ENCODE measurements at regions not wholly inside any gene's neighbourhood (a gene's known extent, or its start where the extent isn't known, plus 50 kb on each side); places are given as distances from the start of the nearest gene placed in this dataset.

DNA sequence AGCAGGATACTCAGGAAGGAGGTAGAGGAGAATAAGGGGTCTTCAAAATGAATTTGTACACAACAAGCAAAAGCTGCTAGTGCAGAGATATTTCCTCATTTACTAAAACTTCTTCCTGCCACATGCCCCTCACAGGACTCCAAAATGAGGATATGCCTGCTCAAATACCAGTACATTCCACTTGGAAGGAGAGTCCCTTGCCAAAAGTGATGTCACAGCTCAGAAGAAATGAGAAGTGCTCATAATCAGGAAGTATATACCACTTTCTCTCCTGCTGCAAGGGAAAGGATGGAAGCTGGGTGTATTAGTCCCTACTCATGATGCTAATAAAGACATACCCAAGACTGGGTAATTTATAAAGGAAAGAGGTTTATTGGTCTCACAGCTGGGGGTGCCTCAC, 87.7 kb upstream of the FSHR start:
- DNase-seq = no peak

DNA sequence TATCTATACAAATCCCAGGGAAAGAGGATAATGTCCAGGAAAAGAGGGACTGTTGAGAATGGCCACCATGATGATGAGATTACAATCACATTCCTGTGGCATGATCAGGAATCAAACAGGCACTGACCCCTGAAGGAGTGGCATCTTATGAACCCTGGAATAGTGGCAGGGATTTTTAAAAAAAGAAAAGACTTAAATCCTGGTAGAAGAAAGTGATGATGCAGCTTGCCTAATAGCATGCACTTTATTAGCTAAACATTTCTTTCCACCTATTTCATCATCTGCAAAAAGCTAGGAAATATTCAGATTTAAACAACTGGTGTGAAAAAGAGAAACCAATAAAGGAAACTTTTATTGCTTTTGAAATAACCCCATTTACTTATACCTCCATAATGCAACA, 87.2 kb upstream of the FSHR start:
- DNase-seq = no peak

DNA sequence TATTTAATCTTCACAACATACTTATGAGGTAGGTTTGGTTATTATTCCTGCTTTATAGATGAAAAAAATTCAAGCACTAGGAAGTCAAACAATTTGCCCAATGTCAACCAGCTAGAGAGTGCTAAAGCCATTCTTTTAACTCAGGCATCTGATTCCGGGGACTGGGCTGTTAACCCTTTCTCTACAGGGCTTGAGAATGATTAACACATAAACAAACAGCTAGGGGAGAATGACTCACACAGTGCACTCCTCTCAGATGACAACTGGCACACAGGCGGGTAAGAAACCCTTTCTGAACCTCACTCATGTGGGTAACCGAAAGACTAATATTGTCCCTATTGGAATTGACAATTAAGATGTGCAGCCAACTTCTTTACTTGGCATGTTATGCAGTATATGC, 86.3 kb upstream of the FSHR start:
- no peak for DNase-seq

DNA sequence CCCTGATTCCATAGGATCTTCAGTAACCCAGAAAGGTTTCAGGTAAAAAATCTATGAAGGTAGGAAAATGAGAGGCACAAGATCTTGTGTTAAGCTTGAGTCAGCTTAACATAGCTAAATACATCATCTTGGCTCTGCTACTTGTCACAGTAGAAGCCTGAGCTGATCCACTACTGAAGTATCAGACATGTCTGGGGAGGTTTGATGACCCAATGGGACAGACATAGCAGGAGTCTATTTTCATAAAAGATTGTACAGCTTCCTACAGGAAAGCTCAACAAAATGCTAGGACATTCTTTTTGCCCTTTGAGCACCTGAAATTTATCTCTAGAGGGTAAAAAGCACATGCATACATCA, 84.3 kb upstream of the FSHR start:
- no peak for DNase-seq

DNA sequence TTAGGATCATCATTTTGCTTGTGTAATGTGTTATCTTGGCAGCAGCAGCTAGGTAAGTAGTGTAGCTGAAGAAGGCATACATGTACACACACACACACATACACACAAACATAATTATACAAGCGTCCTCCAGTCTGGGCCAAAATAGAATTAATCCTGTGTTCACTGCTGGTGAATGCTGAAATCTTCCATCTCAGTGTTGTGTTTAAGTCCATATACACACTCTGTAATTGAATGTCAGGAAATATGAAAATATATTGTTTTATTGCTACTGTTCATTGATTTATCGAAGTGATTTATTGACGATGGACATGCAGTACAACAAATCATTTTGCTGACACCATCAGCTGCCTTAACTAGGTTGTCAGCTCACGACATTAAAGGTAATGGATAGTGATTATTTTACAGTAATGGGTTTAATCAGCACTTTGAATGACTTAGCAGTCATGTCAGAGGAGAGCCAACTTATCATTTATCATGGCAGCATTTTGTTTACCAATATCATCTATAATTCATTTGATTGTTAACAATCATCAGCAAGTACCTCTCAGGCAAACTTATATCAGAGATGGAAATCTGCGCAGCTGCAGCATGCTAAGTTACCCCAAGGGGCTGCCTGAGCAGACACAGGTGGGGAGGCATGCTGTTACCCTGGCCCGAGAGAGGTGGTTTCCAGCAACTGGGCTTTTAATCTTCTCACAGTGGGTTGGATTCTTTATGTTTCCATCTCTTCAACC, 83.7 kb upstream of the FSHR start:
- DNase-seq = no peak

DNA sequence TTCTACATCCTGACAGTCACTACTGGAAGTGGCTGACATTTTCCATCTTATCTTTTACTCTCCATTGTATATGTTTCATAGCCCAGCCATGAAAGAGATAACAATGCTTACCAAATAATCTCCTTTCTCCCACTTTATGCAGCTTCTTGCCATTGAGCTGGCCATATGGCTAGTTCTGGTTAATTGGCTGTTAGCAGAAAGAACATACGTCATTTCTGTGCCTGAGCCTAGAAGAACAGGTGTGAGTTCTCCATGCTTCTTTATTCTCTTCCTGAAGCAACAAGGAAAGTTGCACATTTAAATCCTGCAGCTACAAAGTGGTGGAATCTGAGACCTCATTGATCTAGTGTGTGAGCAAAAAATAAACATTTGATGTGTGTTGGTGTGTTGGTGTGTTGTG, 82.0 kb upstream of the FSHR start:
- DNase-seq = no peak

DNA sequence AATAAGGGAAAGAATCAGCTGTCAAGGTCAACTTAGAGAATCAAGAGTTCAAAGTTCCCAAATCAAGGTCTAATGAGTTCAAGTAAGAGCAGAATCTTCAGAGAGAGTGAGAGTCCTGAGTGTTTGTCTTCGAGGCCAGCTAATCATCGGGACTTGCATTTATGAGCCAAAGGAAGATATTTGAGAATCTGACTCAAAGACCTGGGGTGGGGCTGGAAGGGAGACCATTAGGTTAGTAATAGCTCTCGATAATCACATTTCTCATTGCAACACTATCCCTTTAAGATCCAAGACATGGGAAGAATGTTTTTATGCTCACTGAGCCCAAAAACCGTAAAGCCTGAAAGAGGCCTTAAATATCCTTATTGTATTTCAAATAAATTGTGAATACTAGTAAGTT, 72.0 kb upstream of the FSHR start:
- no peak for DNase-seq

DNA sequence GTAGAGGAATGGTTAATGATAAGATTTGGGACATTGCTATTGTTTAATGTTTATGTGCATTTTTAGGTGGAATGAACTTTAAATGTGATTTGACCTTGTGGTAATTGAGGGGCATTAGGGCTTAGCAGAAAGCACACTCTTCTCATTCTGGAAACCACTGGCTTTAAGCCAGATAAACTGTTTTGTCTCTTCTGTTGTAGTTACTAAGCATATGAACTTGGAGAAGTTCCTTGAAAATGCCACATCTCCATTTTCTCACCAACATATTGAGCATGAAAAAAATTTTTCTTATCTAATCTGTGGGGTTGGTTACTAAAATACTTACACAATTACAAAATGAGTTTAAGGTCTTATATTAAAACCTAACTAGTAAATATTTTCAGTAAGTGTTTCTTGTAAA, 70.8 kb upstream of the FSHR start:
- peak; percentile 1 for DNase-seq

DNA sequence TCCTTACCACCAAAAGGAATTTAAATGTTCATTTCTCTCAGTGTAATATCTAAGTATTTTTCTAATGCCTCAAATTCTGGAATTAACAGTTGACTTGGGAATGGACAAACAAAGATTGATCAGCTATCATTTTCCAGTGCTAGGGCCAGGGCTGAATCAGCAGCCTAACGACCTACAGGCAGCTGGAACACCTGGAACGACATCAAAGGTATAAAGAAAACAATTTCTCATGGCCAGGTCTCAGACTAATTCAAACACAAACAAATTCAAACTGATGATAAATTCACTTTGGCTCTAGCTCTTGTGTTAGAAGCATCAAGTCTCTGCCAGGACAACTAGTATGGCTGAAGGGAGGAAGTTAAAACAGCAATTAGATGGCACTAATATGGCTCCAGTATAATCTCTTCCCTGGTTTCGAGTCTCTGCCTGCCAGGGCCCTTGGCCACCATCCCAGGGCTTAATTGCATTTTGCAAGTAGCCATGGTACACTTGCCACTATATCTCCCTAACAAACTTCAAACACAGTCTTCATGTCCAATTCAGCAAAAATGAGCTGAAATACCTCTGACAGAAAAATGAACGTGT, 70.2 kb upstream of the FSHR start:
- peak; percentile 43 for DNase-seq

DNA sequence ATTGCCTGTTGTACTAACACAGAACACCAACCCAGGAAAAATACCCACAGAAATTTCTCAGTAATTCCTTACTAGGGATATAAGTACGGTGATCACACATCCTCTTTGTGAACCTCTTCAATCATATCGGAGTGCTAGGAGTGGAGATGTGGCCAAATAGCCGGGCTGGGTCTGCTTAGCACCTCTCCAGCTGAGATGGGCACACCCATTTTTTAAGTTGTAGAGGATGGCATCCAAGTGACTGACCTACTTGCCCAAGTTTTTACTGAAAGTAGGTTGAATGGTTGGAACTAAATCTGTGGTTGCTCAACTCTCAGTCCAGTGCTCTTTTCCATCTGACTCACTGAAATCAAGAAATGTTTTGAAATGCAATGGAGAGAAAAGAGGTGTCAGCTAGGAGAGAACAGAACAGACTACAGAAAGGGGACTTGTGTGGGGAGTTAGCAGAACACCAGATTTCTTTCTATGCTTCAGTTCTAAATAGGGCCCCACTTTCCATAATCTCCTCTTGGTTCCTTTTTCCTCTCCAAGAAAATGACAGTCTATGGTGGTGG, 68.7 kb upstream of the FSHR start:
- DNase-seq = no peak

DNA sequence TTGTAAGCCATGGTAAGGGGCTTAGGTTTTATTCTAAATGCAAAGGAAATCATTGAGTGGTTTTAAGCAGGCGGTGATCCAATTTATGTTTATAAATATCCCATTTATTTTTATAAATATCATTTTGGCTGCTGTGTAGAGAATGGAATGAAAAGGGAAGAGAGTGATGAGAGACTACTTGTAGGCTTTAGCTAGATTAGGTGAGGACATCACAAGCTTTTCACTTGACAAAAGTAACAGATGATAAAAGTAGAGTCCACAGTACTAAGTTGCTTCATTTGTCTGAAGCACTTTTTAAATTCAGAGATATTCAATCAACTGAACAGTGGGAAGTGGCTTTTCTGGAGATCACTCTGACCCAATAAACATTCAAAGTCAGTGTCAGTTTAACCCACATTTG, 65.4 kb upstream of the FSHR start:
- no peak for DNase-seq

DNA sequence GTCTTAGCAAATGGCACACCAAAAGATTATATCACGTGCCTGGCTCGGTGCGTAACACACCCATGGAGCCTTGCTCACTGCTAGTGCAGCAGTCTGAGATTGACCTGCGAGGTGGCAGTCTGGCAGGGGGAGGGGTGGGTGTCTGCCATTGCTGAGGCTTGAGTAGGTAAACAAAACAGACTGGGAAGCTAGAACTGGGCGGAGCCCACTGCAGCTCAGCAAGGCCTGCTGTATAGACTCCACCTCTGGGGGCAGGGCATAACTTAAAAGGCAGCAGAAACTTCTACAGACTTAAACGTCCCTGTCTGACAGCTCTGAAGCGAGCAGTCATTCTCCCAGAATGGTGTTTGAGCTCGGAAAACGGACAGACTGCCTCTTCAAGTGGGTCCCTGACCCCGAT, 55.9 kb upstream of the FSHR start:
- no peak for DNase-seq

DNA sequence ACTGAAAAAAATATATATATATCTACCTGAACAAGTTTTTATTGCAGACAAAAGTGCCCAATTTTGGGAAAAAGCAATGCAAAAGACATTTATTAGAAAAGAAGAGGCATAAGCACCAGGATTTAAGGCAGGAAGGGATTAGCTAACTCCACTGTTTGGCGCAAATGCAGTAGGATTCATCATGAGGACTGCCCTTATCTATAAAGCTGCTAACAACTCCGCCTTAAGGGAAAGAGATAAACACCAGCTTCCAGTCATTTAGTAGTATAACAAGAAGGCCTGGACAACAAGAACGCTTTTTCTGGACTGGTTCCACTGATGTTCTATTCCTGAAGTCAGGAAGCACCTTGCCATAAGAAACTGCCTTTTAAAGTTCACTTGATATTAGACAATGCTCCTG, 52.9 kb upstream of the FSHR start:
- DNase-seq = no peak

All from NCI-H1092 (cell line).